Stomach (tissue), 8 donors: ENCODE measurements at regions not wholly inside any gene's neighbourhood (a gene's known extent, or its start where the extent isn't known, plus 50 kb on each side); places are given as distances from the start of the nearest gene placed in this dataset.

ENCODE experiments used
- DNase-seq, 2 donors: peaks; one replicate each; pipeline versions ENCODE4 v3.0.0 to v3.0.0-alpha.2; 2013 to 2019
- H3K27ac ChIP-seq, 5 donors: fragments of 200-600 bp in 4 of 5; sonication (generic) in 4 of 5; one replicate each; pipeline ENCODE4 v1.5.1; 2013 to 2019; ENCODE audit warnings: mild to moderate bottlenecking in 1 of 5, moderate library complexity in 1 of 5
- H3K27me3 ChIP-seq, 3 donors: fragments of 200-600 bp; sonication (generic); one replicate each; pipeline ENCODE4 v1.5.1; 2017 to 2019; ENCODE audit warnings: mixed run types in 1 of 3
- H3K36me3 ChIP-seq, 4 donors: fragments of 200-600 bp; sonication (generic); 1 replicate in 3 of 4; 2 replicates in 1 of 4; pipeline ENCODE4 v1.5.1; 2016 to 2019
- H3K4me1 ChIP-seq, 4 donors: fragments of 200-600 bp; sonication (generic); one replicate each; pipeline ENCODE4 v1.5.1; 2016 to 2019
- H3K4me3 ChIP-seq, 4 donors: fragments of 200-600 bp; sonication (generic) in 3 of 4; one replicate each; pipeline ENCODE4 v1.5.1; 2016 to 2019; ENCODE audit warnings: mild to moderate bottlenecking in 1 of 4
- H3K9me3 ChIP-seq, 4 donors: fragments of 200-600 bp; sonication (generic); one replicate each; pipeline ENCODE4 v1.5.1; 2016 to 2019
- EP300 ChIP-seq: sonication (generic); formaldehyde crosslinking; IDR thresholded peaks from one replicate; pipeline ENCODE4 v1.6.1; 2017; ENCODE audit warnings: antibody characterized with exemption
- POLR2A ChIP-seq, 4 donors: fragments of 450-650 bp; IDR thresholded peaks; one replicate each; pipeline ENCODE4 v1.6.1; 2016; ENCODE audit warnings: antibody characterized with exemption in 4 of 4, control low read depth in 2 of 4, mild to moderate bottlenecking in 1 of 4, moderate library complexity in 1 of 4
- POLR2AphosphoS5 ChIP-seq, 3 donors: sonication (generic); formaldehyde crosslinking; IDR thresholded peaks; one replicate each; pipeline ENCODE4 v1.6.1; 2016; ENCODE audit warnings: antibody characterized with exemption in 3 of 3
- WGBS, 5 donors: extraction: QIAGEN DNeasy Blood & Tissue Kit in 3 of 5; methylation state at CpG; one replicate each; pipeline versions ENCODE4 v1.1.5 to v1.1.7; 2013 to 2018; 5-methylcytosine and 5-hydroxymethylcytosine counted together
- intact Hi-C: fragments of 100-400 bp; cut with DNase I; formaldehyde crosslinking; loops from one replicate; pipeline ENCODE4 v1.15.1; 2023; ENCODE audit warnings: low total_unique reads
- TF ChIP-seq, protein P1 (sequence below), 7 experiments: fragments of 450-650 bp in 4 of 7; fragments of 200-600 bp in 3 of 7; sonication (generic) in 3 of 7; IDR thresholded peaks; one replicate each; pipeline ENCODE4 v1.5.1; 2016 to 2019; ENCODE audit warnings: antibody characterized with exemption in 7 of 7, control low read depth in 2 of 7, mild to moderate bottlenecking in 1 of 7
- donor health status: healthy with polysubstance abuse.
- donor health status: Bipolar disorder and iron deficiency.
- donor health status: healthy.

DNA sequence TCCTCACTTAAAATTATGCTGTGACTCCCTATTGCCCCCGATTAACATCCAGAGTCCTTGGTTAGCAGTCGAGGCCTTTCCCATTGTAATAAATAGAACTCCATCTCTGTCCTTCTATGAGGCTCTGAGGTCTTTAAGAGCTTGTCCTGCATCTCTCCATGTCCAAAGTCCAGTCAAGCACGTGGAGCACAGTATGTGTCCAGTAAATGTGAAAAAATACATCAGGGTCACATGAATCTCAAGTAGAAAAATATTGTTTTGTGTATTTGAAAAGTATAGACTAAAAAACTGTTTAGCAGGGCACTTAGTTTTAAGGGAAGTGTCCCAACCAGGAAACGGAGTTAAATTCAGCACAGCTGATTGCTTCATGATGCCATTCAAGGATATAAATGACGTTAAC is 298.8 kb upstream of the TENM4 start:
- intact Hi-C loops, result no loop called here
- H3K36me3 ChIP-seq, result no peaks in the 10 kb centered on the region
- H3K27ac ChIP-seq, result no peak overlapping the region
- DNase-seq, result no peak
- no peak overlapping the region for H3K4me3 ChIP-seq
- no peaks in the 10 kb centered on the region for H3K27me3 ChIP-seq
- H3K9me3 ChIP-seq, result no peaks in the 10 kb centered on the region
- 62 to 73% (median 70%) methylated on average over 5 of the region's 5 CpGs for WGBS, 5 donors
- H3K4me1 ChIP-seq, result no peaks in the 10 kb centered on the region
- TF ChIP-seq POLR2AphosphoS5 (IDR thresholded peaks at IDR 0.05) (no peak), POLR2A (IDR thresholded peaks at IDR 0.05) (no peak), EP300 (no peak)
- TF ChIP-seq, protein P1, sequence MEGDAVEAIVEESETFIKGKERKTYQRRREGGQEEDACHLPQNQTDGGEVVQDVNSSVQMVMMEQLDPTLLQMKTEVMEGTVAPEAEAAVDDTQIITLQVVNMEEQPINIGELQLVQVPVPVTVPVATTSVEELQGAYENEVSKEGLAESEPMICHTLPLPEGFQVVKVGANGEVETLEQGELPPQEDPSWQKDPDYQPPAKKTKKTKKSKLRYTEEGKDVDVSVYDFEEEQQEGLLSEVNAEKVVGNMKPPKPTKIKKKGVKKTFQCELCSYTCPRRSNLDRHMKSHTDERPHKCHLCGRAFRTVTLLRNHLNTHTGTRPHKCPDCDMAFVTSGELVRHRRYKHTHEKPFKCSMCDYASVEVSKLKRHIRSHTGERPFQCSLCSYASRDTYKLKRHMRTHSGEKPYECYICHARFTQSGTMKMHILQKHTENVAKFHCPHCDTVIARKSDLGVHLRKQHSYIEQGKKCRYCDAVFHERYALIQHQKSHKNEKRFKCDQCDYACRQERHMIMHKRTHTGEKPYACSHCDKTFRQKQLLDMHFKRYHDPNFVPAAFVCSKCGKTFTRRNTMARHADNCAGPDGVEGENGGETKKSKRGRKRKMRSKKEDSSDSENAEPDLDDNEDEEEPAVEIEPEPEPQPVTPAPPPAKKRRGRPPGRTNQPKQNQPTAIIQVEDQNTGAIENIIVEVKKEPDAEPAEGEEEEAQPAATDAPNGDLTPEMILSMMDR (IDR thresholded peaks at IDR 0.05), result no peak

DNA sequence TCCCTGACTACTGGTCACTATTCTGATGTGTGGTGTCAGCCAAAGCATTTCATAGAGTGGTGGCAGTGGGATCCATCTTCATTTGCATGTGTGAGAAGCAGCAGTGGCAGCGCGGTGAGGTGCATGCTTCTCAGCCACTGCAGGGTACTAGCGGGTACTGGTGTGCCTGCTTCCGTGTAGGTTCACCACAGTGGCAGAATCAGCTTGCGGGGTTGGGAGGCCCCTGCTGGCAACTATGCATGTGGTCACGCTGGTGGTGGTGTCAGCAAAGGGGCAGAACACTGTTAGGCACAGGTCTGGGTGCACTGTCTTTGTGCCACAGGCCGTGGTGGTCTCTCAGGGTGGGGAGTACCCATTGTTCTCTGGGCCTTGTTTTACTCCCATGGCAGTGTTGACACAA is 286.4 kb upstream of the TENM4 start:
- DNase-seq, result no peak
- no peaks in the 10 kb centered on the region for H3K36me3 ChIP-seq
- H3K9me3 ChIP-seq, result peaks cover 0 to 7% (median 3%) of the 10 kb centered on the region in 4 donors
- H3K4me1 ChIP-seq, result no peaks in the 10 kb centered on the region
- intact Hi-C loops, result no loop called here
- no peak for TF ChIP-seq EP300
- no peak for TF ChIP-seq POLR2A (IDR thresholded peaks at IDR 0.05)
- TF ChIP-seq, protein P1 (IDR thresholded peaks at IDR 0.05), result no peak
- TF ChIP-seq POLR2AphosphoS5 (IDR thresholded peaks at IDR 0.05), result no peak
- H3K27ac ChIP-seq, result no peak overlapping the region
- 90 to 97% (median 93%) methylated on average over 6 to 7 of the region's 7 CpGs for WGBS, 5 donors
- no peak overlapping the region for H3K4me3 ChIP-seq
- no peaks in the 10 kb centered on the region for H3K27me3 ChIP-seq

DNA sequence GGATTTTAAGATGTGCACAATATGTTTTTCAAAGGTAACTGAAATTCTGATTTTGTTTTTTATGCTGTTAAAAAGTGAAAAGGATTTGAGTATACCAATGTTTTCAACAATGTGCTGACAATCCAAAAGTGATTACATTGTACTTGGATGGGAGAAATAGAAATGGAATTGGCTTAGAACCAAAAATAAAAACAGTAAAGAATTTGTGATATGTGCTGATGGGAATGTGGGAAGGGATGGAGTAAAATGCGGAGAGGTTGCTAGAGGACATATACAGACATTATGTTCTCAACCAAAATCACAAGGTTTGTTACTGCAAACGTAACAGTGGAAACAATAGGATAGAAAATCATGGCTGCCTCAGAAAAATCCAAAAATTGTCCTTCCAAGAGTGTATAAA is 279.3 kb upstream of the TENM4 start:
- no peaks in the 10 kb centered on the region for H3K27me3 ChIP-seq
- DNase-seq, result no peak
- H3K27ac ChIP-seq, result no peak overlapping the region
- peaks cover 0 to 4% (median 1%) of the 10 kb centered on the region in 4 donors for H3K9me3 ChIP-seq
- no peak overlapping the region for H3K4me3 ChIP-seq
- no peaks in the 10 kb centered on the region for H3K4me1 ChIP-seq
- 56 to 76% (median 72%) methylated on average over 2 of the region's 2 CpGs for WGBS, 5 donors
- H3K36me3 ChIP-seq, result no peaks in the 10 kb centered on the region
- intact Hi-C loops, result no loop called here
- TF ChIP-seq EP300 (no peak), POLR2AphosphoS5 (IDR thresholded peaks at IDR 0.05) (no peak), POLR2A (IDR thresholded peaks at IDR 0.05) (no peak)
- TF ChIP-seq, protein P1 (IDR thresholded peaks at IDR 0.05), result no peak

DNA sequence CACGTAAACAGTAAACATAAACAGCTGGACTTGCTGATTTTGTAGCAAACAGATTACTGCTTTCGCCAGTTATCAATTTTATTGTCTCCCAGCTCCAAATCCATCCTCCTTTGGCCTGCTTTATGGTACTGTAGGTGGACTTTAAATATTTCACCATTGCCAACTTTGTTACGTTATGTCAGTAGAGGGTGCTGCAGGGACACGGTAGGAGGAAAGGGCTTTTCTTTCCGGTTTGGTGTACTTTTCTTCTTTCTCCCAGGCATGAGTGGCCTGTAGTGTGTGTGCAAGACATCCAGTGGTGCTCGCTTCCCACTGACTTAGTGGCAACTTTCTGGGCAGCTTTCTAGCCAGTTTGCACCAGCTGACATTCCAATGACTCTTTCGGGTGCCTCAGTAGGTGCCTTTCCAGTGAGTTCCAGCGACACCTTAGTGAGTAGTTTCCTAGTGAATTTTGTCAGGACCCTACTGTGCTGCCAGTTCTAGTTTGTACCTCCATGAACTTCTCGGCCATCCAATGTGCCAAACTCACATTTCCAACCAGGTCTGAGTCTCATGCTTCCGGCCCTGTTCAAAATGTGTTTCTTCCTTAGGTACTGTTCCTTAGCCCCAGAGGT is 267.6 kb upstream of the TENM4 start:
- intact Hi-C loops, result no loop called here
- H3K27me3 ChIP-seq, result no peaks in the 10 kb centered on the region
- peak in 1 of 2 donors; percentile 70 for DNase-seq
- WGBS, 5 donors, result 47 to 54% (median 49%) methylated on average over 10 of the region's 10 CpGs
- no peak for TF ChIP-seq POLR2A (IDR thresholded peaks at IDR 0.05)
- TF ChIP-seq, protein P1 (IDR thresholded peaks at IDR 0.05), result peak in 3 of 7 experiments; percentile 19 to 36 (median 26)
- no peak overlapping the region for H3K4me3 ChIP-seq
- no peaks in the 10 kb centered on the region for H3K36me3 ChIP-seq
- no peak overlapping the region for H3K27ac ChIP-seq
- H3K9me3 ChIP-seq, result peaks cover 0 to 21% (median 4%) of the 10 kb centered on the region in 4 donors
- H3K4me1 ChIP-seq, result no peaks in the 10 kb centered on the region
